Embryonic facial prominence (tissue), 1 donor: ENCODE measurements at regions not wholly inside any gene's neighbourhood (a gene's known extent, or its start where the extent isn't known, plus 50 kb on each side); places are given as distances from the start of the nearest gene placed in this dataset.

Source experiments
- DNase-seq: peaks from one replicate; pipeline ENCODE4 v3.0.0-alpha.2; 2016; ENCODE audit errors: extremely low spot score

GRCh38 chr20:6492271-6493055 is 275.0 kb upstream of the BMP2 start:
- no peak for DNase-seq

DNA sequence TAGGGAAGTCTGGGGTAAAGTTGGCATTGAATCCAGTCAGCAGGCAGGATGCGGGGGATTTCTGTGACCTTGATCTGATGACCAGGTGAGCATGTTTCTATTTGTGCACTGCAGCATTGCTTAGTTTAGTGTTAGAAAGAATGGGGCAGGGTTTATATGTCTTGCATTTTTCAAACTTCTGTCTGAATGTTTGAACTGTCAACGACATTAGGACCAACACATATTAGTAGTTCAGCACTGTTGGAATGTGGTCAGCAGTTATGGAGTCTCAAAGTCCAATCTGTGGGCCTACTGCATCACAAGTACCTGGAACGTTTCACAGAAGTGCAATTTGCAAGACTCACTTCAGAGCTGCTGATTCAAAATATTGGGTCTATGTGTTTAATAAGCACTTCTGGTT is 276.6 kb upstream of the BMP2 start:
- DNase-seq: no peak

GRCh38 chr20:6489361-6490171 is 277.9 kb upstream of the BMP2 start:
- DNase-seq: no peak

DNA sequence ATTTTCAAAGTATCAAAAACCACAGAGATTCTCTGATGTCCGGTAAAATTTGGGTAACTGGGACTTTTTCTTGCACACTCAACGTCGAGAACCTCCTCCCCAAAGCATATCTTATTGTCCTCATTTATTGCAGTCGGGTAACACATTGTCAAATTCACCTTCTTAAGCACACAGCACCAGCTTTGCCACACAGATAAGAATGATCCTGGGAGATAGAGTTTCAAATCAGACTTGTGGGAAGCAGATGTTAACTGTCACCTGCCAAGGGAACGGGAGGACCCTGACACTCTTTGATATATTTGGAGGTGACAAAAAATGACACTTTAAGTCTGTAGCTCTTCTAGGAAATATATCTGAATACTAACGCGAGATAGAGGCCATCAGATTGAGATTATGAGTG is 282.1 kb upstream of the BMP2 start:
- DNase-seq: no peak

DNA sequence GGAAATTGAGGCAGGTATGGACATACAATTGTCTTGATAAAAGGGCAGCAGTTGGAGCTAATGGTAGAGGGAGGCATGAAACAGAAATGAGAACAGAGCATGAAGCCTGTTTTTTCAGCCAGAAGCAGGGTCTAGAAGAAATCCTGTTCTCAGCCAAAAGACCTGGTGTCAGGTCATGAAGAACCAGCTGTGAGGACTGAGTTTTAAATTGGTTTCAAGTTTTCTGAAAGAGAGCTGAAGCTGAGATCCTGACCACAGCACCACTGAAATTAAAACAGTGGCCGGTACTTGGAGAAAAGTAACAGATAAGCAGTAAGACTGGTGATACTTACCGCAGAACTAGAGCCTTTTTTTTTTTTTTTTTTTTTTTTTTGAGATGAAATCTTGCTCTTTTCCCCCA is 283.8 kb upstream of the BMP2 start:
- no peak for DNase-seq

GRCh38 chr20:6482486-6482885 is 285.0 kb upstream of the BMP2 start:
- no peak for DNase-seq

DNA sequence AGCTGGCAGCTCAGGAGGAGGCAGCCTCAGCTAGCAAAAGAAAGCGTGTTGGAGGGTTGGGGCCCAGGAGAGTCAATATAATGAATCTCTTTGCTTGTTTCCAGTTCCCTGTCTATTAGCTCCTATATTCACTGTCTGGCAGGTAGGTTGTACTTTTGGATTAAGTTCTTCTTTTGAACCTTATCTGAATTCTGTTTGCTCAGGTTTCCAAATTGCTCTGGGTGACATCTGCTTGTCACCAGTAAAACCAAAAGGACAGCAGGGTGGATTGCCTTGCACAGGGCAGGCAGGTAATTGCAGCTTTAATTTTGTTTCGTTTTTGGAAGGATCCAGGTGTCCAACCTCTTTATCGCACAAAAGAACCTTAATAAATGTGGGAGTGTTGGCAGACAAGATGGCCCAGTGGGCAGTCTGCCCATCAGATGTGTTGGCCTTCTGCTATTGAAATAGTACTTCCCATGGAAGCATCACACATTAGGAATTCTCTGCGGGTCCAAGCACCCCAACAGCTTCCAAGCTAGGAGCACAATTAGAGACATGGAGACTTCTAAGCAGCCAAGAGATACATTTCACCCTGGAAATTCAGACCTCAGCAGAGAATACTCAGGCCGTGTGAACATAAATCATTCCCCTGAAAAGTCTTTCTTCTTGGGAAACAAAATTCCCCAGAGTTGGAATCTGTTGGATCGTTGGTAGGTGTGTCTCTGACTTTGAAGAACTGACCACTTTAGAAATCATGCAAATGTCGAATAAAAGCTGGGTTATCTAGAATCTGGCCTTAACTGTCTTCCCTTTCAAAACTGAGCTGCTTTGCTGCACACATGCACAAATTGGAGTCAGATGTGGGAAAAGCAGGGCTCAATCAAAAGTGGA is 286.9 kb upstream of the BMP2 start:
- DNase-seq: no peak

GRCh38 chr20:6473197-6473596 is 294.3 kb upstream of the BMP2 start:
- no peak for DNase-seq

DNA sequence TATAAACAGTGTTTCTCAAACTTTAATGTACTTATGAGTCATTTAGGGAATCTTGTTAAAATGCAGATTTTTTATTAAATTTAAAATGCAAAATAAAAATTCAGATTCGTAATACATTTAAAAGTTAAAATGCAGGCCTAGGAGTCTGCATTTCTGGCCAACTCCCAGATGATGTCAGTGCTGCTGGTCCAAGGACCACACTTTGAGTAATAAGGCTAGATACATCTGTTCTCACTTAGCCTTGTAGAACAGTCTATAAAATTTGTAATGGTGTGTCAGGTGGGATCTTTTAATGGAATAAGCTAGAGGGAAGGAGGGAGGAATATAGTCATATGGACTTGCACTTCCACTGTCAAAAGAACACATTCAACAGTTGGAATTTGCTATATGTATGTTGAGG is 295.6 kb upstream of the BMP2 start:
- DNase-seq: no peak

DNA sequence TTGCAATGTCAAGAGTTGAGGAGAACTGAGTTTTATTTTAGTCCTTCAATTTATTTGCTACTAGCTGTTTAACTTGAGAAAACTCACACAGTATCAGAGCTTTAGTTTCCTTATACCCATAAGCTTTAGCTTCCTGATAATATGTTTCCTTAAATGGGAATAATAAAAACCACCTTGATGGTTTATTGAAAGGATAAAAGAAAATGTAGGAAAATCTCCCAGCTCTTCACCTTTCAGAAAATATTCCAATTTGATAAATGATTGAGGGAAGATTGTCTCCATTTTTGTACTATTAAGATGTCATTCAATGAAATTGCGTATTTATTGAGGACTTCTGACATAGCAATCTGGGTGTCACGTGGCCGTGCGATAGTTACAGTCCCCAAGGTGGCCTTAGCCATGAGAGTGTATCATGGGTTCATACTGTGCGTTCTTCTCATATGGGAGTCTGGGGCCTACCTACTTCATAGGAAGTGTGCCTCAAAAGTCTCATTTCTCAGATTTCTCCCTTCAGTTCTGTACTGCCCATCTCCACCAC is 296.3 kb upstream of the BMP2 start:
- DNase-seq: no peak

DNA sequence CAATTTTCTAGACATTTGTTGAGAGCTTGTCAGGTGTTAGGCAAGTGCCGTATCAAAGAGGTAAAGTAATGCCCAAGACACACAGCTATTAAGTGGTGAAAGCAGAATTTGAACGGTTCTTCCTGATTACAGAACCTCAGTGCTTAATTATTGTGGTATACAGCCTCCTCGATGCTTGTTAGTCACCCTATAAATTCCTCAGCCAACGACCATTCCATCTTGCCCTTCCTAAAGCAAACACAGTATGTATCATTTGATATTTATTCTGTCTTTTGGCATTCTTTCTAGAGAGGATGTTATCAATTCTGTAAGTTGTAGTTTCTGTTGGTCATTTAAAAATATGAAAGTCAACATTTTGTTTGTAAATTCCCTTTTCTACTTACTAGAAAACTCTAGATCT is 297.8 kb upstream of the BMP2 start:
- no peak for DNase-seq

DNA sequence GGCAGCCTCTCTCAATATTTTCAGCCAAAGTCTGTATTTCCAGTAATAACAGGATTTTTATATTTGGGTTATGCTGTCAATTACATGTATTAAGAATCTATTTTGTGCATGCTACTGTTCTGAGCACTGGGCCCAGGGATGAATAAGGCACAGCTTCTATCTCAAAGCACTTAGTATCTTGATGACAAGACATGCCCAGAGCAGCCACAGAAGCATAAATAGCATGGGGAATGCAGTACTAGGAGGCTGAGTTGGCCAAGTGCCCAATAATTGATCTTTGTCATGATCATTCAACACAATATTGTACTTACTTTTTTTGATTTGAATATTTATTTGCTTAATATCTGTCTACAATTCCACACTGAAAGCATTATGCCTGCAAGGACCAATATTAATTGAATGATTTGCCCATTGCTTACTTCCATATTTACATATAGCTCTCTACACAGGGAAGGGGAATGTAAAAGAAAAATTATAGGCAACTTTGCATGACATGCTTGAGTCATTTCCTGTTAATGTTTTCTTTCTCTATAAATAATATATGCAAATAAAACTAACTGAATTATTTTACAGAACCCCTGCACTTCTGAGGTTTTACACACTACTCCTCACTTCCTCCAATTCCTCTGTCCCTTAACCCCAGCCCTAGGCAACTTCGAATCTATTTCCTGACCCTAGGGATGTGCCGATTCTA is 298.9 kb upstream of the BMP2 start:
- DNase-seq: no peak

DNA sequence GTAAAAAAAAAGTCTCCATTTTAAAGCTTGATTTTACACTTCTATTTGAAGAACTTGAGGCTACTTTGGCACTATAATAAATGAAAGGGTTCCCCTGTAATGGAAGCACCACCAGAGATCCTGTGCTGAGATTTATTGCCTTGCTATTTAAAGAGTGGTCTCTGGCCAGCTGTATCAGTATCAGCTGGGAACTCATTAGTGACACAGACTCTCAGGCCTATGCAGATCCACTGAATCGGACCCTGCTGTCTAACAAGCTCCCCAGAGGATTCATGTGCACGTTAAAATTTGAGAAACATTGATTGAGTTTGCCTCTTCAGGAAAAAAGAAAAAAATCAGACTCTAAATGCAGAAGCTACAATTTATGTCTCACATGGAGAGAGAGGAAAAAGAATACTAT is 299.9 kb upstream of the BMP2 start:
- no peak for DNase-seq

- no peak for DNase-seq
These were observed 301.2 kb upstream of the BMP2 start for GRCh38 chr20:6466075-6466810.

DNA sequence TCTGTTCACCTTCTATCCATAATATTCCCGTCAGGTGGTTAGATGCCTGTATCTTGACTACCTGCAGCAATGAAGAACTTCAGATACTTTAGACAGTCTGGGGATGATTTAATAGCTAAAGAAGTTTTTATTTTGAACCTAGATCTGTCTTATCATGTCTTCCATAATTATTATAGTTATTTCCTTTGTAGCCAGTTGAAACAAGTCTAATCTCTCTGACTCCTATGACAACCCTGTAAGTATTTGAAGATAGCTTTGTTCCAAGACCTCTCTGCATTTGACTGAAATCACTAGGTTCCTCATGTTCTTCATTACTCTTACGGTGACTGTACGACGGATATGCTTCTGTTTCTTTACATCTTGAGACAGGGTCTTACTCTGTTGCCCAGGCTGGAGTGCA is 316.6 kb upstream of the BMP2 start:
- no peak for DNase-seq

DNA sequence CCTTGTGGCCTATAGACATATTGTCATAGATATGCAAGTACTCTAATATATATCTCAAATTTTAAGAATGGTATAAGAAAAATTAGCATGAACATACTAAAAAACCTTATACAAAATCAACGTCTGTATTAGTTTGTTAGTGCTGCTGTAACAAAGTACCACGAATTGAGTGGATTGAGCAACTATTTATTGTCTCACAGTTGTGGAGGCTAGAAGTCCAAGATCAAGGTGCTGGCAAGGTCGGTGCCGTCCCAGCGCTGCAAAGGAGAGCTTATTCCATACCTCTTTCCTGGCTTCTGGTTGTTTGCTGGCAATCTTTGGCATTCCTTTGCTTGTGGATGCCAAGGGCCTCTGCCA is 317.6 kb upstream of the FERMT1 start:
- no peak for DNase-seq

GRCh38 chr20:6439737-6440442 is 317.1 kb upstream of the FERMT1 start:
- no peak for DNase-seq

DNA sequence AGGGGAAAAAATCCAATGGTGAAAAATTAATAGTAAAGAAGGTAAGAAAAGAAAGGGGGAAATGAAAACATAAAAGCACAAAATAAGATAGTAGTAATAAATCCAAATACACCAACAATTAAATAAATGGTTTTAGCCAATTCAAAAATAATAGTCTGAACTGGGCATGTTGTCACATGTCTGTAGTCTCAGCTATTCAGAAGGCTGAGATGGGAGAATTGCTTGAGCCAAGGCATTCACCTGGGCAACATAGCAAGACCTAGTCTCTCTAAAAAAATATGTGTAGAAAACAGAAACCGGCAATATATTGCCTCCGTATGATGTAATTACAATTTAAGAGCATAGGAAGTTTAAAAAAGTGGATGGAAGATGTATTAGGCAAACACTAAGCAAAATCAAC is 311.3 kb upstream of the FERMT1 start:
- DNase-seq: no peak

DNA sequence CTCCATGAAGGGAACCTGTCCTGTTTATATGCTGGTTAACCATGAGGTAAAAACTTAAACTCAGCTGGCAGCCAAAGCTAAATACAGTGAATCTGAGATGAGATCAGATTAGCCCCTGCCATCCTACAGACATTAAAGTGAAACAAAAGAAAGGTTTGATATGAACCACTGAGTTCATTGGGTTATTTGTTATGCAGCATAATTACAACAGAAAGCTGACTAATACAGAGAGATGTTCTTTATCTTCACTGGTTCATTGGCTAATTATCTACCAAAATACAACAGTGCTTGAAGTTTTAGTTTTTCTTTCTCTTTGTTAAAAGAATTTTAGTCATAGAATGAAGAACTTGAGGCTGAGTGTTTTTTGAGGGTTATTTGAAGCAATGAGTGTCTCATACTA is 307.6 kb upstream of the FERMT1 start:
- DNase-seq: no peak

DNA sequence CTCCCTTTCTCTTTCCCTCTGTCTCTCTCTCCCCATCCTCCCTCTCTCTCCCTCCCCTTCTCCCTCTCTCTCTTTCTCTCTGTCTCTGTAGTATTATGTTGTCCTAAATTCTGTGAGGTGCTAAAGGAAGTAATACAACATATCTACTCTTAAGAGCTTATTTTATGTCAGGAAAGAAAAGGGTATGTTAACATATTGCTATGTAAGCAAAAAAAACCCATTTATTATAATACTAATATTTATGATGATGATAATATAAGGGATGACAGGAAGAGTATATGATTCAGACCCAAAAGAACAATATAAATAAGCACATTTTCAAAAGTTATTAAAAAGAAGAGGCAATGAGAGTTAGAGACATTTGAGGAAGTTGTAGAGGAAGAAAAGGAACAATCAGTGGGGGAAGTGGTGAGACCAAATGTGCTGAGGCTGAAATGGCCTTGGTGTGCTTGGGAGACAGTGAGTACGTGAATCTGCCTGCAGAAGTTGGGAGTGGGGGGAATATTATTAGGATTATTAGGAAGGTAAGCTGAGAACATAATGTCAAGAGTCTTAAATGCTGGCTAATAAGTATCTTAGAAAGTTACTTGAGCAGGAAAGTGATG is 303.6 kb upstream of the FERMT1 start:
- DNase-seq: no peak
